NAMALWA (cell line): ENCODE measurements at regions not wholly inside any gene's neighbourhood (a gene's known extent, or its start where the extent isn't known, plus 50 kb on each side); places are given as distances from the start of the nearest gene placed in this dataset.
"Not testable (repeated sequence)": the region's sequence is repeated elsewhere in the genome, so short reads cannot be mapped to it uniquely, and the experiment has no call there.

Experiments used
- DNase-seq: peaks from one replicate; pipeline ENCODE4 v3.0.0-alpha.2; 2015; ENCODE audit warnings: low spot score

- DNase-seq: no peak
Observed at GRCh38 chr18:32884543-32884942, 111.7 kb upstream of the KLHL14 start.

DNA sequence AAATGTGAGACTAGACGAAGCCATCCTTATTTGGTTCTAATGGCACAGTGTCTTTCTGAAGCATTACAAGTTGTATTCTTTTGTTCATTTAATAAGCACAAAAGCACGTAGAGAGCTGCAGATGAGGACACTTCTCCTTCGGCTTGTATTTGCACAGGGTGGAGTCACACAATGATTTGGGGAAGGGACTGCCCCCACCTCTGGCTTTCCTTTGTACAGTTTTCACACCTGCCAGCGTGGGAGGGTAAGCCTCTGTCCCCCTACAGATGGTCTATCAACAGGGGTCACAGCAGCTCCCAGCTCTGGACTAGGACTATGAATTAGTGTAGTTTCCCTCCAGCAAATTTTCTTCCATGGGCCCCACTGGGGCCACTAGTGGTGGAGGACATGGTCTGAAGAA is 108.2 kb upstream of the KLHL14 start:
- DNase-seq: no peak

- DNase-seq: no peak
Observed at GRCh38 chr18:32879497-32879896, 106.7 kb upstream of the KLHL14 start.

- DNase-seq: no peak
Observed at GRCh38 chr18:32878436-32878835, 105.6 kb upstream of the KLHL14 start.

DNA sequence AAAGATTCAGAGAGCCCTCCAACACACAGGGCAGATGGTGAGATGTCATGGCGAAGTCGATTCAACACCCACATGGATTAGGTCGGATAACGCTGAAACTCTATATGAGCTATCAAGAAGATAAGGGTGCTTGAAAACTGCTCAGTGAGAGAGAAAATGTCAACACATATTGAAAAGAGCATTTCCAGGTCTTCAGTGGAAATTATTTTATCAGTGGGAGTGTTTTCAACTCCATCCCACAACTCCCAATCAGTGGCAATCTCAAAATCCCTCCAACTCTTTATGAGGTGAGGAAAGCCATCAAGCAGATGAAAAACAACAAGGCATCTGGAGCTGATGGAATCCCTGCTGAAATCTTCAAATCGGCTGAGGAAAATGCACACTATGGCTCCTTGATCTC is 104.5 kb upstream of the KLHL14 start:
- DNase-seq: no peak

- DNase-seq: no peak
Observed at GRCh38 chr18:32875625-32876024, 102.8 kb upstream of the KLHL14 start.

GRCh38 chr18:32871786-32872185 is 99.0 kb upstream of the KLHL14 start:
- no peak for DNase-seq

GRCh38 chr18:32870611-32871010 is 97.8 kb upstream of the KLHL14 start:
- DNase-seq: no peak

DNA sequence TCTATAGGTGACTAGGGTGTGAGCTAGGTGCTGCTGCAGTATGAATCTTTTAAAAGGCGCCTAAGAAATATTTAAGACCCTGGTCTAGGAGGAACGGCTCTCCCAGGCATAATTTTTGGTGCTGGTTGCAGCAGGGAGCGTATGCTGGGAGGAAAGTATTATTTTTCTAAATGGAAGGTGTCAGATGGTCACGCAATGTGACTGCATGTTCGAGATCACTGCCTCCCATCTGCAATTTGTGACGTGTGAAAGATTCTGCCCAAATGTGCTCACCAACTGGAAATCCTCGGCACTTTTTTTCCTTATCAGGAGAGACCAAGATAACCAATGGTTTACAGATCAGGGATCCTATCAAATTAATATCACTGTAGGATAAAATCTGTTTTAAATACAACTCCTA is 95.6 kb upstream of the KLHL14 start:
- peak; percentile 40 for DNase-seq

DNA sequence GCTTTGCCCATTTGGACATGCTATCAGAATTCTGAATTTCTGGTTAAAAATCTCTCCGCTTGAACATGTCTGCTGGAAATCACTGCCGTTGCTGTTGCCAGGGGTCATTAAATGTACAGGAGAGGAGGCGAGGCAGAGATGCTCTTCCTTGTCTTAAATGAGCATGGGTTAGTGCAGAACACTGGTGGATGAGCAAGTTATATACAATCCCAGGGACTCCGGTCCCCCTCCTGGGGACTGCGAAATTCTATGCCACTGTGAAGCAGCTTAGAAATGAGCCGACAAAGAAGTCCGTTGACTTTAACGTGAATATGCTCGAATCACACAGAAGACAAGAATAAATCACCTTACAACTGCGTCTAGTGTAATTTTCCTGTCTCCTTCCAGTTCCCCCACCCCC is 95.1 kb upstream of the KLHL14 start:
- no peak for DNase-seq

DNA sequence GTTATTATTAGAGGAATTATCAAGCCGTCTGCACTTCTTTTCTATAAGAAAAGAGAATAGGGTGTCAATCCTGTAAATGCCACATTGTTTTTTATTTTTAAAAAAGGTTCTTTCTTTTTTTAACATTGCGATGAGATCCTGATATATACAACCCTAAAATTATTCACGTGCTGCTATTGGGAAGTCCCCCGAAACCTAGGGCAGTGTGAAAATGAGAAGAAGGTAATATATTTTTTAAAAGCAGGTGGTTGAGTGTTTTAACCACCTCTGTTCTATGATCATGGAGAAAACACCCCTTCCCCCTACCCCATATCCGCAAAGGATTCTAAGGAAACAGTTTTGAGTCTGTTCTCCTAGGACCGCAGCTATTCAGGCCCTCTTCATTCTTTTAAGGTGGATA is 94.5 kb upstream of the KLHL14 start:
- no peak for DNase-seq

DNA sequence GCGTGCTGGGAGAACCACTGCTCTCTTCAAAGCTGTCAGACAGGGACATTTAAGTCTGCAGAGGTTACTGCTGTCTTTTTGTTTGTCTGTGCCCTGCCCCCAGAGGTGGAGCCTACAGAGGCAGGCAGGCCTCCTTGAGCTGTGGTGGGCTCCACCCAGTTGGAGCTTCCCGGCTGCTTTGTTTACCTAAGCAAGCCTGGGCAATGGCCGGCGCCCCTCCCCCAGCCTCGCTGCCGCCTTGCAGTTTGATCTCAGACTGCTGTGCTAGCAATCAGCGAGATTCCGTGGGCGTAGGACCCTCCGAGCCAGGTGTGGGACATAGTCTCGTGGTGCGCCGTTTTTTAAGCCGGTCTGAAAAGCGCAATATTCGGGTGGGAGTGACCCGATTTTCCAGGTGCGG is 89.2 kb upstream of the KLHL14 start:
- DNase-seq: not testable (repeated sequence)

DNA sequence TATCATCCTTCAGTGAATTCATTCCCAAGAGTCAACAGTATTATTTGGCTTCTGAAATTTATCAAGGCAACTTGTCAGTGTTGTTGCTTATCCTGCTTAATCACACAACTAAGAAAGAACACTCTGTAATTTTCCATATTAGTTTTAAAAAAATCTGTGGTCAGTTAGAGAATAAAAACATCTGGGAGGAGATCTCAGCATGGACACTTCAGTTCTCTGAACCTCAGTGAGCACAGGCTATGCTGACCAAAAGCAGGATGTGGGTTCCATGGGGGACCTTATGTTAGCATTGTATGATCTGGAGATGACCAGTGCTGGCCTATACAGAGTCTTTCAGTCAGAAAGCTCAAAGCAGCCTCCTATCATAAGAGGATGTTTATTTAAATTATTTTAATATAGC is 79.1 kb upstream of the KLHL14 start:
- no peak for DNase-seq

- no peak for DNase-seq
Observed at GRCh38 chr18:32848826-32849225, 76.0 kb upstream of the KLHL14 start.

DNA sequence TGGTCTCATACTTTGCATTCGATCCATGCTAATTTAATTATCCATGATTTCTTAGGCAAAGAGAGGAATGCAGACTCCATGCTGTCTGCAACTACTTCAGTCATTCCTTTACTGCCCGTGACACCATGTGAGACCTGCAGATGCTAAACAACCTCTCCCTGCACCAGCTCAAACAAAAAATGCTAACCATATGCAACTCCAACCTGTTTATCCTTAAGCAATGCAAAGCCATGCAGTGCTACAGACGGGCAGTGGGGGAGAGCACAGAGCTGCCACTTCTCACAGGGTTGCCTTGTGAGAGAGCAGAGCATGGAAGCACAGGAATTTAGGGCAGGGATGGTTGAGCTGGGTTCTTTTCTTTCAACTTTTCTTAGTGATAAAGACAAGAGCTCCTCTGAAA is 74.9 kb upstream of the KLHL14 start:
- no peak for DNase-seq

GRCh38 chr18:32846896-32847295 is 74.1 kb upstream of the KLHL14 start:
- no peak for DNase-seq

DNA sequence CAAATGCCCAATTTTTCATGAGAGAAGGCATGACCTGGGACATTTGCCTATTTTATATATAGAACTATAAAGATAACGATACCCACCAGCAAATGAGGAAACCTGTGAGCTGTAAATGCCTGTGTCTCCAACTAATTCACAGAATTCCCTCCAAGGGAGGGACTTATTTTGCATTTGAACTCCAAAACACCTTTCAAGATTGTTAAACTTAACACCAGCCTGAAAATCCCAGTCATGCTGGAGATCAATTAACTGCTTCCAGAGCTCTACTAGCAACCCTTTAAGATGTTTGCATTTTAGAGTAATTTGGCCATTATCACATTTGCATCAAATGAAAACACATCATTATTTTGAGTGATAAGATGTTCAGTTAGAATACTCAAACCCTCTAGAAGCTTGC is 68.1 kb upstream of the KLHL14 start:
- no peak for DNase-seq

GRCh38 chr18:32835951-32836350 is 63.1 kb upstream of the KLHL14 start:
- no peak for DNase-seq

DNA sequence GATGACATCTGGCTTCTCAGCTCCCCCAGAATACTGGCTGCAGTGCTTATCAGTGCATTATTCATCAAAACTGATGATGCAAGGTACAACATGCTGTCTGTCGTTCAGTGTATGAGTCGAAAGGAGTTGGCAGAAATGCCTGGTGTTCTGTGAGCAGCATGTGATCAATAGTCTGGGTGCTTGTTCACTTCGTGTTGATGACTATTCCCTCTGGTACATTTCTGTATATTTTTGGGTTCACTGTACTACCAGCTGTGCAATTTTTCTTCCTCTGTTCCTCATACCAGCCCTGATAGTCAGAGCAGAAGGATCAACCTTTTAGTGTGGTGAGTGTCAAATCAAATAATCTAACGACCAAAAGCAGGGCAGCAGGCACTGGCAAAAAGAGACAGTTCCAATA is 59.0 kb upstream of the KLHL14 start:
- DNase-seq: no peak

- DNase-seq: no peak
Observed at GRCh38 chr18:32823226-32823625, 50.4 kb upstream of the KLHL14 start.
